ENCODE measurements at regions not wholly inside any gene's neighbourhood (a gene's known extent, or its start where the extent isn't known, plus 50 kb on each side); places are given as distances from the start of the nearest gene placed in this dataset.

DNA sequence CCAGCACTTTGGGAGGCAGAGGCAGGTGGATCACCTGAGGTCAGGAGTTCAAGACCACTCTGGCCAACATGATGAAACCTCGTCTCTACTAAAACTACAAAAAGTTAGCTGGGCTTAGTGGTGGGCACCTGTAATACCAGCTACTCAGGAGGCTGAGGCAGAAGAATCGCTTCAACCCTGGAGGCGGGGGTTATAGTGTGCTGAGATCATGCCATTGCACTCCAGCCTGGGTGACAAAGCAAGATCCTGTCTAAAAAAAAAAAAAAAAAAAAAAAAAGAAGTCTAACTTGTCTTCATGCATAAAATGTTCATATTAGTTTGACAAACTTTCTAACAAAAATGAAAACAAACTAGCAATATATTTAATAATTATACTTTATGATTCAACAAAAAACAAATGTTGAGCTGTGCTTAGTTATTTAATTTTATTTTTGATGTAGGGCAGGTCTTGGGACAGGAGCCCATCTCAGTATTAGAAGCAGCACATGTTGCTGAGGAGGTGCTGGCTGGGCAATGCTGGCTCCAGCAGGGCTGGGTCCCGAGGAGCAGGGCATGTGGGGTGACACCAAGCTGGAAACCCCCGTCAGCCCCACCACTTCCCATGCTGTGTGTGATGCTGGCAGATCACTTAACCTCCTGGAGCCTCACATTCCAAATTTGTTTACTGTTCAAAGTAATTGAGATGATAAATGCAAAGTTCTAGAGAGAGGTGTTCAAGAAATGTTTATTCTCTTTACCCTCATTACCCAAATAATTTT, 335.3 kb upstream of the KLF6 start:
- no peak overlapping the region for H3K27ac ChIP-seq
- no peak for DNase-seq (ENCODE audit: low spot score)
- TF ChIP-seq CTCF (IDR thresholded peaks at IDR 0.05): no peak
- H3K4me3 ChIP-seq: no peak overlapping the region

DNA sequence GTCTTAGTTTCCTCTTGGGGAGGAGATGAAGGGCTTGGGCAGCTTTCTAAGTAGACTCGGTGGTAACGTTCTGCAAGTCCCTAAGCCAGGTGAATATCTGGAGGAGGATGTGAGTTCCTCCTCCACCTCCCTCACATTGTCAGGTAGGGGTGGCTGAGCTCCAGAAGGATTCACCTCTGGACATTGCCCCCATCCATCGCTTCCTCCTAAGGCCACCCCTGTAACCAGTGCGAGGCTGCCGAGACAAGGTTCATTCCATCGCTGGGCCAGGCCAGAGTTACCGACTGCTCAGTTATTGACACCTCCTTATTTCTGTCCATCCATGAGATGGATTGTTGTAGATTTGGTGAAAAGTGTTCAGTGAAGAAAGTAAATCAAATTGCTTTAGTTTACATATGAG, 334.1 kb upstream of the KLF6 start:
- Histone ChIP-seq H3K27ac (no peak overlapping the region), H3K4me3 (no peak overlapping the region)
- TF ChIP-seq CTCF (IDR thresholded peaks at IDR 0.05): no peak
- no peak for DNase-seq (ENCODE audit: low spot score)

DNA sequence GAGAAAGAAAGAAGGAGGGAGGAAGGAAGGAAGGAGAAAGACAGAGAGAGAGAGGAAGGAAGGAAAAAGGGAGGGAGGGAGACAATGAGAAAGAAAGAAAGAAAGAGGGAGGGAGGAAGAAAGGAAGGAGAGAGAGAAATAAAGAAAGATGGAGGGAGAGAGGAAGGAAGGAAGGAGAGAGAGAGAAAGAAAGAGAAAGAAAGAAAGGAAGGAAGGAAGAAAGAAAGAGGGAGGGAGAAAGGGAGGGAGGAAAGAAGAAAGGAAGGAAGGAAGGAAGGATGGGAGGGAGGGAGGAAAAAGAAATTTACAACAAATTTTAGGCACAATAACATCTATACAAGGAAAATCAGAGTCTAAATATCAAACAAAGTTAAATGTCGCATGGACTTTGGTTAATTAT, 332.6 kb upstream of the KLF6 start:
- DNase-seq (ENCODE audit: low spot score): no peak
- Histone ChIP-seq H3K4me3 (no peak overlapping the region), H3K27ac (no peak overlapping the region)
- TF ChIP-seq CTCF (IDR thresholded peaks at IDR 0.05): no peak

GRCh38 chr10:4111643-4112042, 326.6 kb upstream of the KLF6 start:
- no peak for TF ChIP-seq CTCF (IDR thresholded peaks at IDR 0.05)
- Histone ChIP-seq H3K4me3 (no peak overlapping the region), H3K27ac (no peak overlapping the region)
- DNase-seq (ENCODE audit: low spot score): no peak

DNA sequence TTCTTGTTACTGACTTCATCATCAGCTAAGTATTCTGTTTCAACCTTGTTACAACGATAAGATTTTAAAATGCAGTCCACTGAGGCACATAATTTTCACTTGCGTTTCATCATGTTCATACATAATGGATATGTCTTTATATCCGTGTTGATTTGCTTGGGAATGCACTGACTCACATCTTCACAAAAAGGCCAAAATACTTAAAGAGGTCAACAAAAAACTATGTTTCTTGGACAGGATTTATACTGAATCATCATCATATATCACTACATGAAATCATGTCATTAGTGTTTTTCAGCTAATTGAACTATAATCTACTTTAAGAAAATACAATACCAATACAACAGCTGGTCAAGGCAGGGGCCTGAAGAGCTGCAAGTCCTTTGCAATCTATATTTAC, 324.5 kb upstream of the KLF6 start:
- no peak overlapping the region for H3K27ac ChIP-seq
- TF ChIP-seq CTCF (IDR thresholded peaks at IDR 0.05): no peak
- DNase-seq (ENCODE audit: low spot score): no peak
- H3K4me3 ChIP-seq: no peak overlapping the region

- H3K4me3 ChIP-seq: no peak overlapping the region
- DNase-seq (ENCODE audit: low spot score): no peak
- no peak for TF ChIP-seq CTCF (IDR thresholded peaks at IDR 0.05)
- H3K27ac ChIP-seq: no peak overlapping the region
These were observed 323.7 kb upstream of the KLF6 start for GRCh38 chr10:4108693-4109092.

GRCh38 chr10:4107285-4107851, 322.4 kb upstream of the KLF6 start:
- Histone ChIP-seq H3K4me3 (no peak overlapping the region), H3K27ac (no peak overlapping the region)
- no peak for DNase-seq (ENCODE audit: low spot score)
- TF ChIP-seq CTCF (IDR thresholded peaks at IDR 0.05): no peak
